NCI-H2227 treated with DMSO at 0.1 percent for 48 hours (cell line): ENCODE measurements at regions not wholly inside any gene's neighbourhood (a gene's known extent, or its start where the extent isn't known, plus 50 kb on each side); places are given as distances from the start of the nearest gene placed in this dataset.
"Not testable (repeated sequence)": the region's sequence is repeated elsewhere in the genome, so short reads cannot be mapped to it uniquely, and the experiment has no call there.

Source experiments
- DNase-seq: peaks from one replicate; lab custom pipeline; 2025; lab: John Stamatoyannopoulos, UW

DNA sequence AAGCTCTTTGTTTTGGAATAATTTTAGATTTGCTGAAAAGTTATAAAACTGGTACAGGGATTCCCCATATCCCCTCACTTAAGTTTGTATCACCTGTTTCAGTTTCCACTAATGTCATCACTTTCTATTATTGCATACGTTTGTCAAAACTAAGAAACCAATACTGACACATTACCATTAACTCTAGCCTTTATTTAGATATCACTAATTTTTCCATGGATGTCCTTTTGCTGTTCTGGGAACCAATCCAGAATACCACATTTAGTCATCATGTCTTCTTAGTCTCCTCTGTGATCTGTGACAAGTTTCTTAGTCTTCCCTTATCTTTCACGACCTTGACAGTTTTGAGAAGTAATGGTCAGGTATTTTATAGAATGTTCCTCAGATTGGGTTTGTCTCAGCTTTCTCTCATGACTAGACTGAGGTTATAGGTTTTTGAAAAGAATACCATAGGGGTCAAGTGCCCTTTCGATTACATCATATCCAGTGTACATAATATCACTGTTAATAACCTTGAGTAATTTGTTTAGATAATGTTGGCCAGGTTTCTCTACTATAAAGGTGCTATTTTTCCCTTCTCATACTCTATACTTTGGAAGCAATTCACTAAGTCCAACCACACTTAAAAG lies 51.9 kb upstream of the NMUR2 start:
- no peak for DNase-seq

GRCh38 chr5:152462021-152462721 lies 57.1 kb upstream of the NMUR2 start:
- no peak for DNase-seq

- no peak for DNase-seq
Measured at GRCh38 chr5:152464048-152464447, 59.0 kb upstream of the NMUR2 start.

GRCh38 chr5:152465140-152465539 lies 60.1 kb upstream of the NMUR2 start:
- no peak for DNase-seq

- DNase-seq = no peak
Measured at GRCh38 chr5:152466085-152466745, 61.1 kb upstream of the NMUR2 start.

DNA sequence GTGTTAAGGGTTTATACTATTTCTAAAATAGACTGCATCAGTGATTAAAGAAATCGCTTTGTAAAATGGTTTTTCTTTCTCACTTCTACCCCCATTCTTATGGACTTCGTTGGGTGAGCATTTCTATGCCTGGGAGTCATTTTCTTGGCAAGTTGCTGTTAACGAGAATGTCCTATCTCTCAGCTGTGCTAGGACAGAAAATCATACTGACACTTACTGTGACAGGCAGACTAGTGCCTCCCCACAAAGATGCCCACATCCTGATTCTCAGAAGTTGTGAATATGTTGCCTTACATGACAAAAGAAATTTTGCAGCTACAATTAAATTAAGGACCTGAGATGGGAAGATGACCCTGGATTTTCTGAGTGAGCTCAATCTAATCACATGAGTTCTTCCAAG lies 65.1 kb upstream of the NMUR2 start:
- DNase-seq = no peak

DNA sequence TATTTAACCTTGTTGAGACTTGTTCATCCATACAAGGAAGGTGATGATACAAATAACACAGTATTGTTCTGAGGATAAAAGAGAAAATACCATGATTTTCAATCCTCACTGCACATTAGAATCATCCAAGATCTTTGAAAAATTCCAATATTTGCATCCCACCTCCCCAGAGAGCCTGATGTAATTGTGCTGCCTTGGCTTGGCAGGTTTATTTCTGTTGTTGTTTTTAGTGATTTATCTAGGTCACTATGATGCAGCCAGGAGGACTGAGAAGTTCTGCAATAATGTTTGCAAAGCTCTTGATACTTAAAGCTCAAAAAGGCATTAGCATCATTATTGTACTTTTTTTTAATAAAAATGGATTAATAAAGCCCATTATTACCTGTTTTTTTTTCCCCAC lies 67.0 kb upstream of the NMUR2 start:
- no peak for DNase-seq

DNA sequence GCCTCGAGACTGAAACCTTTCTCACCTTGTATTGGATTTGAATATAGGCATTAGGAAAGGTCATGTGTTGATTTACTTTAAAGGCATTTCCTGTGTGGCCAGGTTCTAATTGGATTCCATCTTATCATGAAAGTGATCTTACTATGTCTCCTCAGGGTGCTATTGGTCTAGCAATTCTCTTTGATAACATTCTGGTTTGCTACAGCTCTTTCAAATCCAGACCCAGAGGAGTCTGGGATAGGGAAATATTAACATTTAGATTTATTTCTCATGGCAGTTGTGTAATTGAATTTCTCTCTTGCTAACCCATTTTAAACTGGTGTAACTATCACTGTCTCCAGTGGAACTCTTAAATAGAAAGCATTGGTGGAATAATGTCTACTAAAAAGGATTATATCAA lies 69.9 kb upstream of the NMUR2 start:
- no peak for DNase-seq

- no peak for DNase-seq
Measured at GRCh38 chr5:152477536-152477935, 72.5 kb upstream of the NMUR2 start.

- not testable (repeated sequence) for DNase-seq
Measured at GRCh38 chr5:152479866-152480265, 74.8 kb upstream of the NMUR2 start.

DNA sequence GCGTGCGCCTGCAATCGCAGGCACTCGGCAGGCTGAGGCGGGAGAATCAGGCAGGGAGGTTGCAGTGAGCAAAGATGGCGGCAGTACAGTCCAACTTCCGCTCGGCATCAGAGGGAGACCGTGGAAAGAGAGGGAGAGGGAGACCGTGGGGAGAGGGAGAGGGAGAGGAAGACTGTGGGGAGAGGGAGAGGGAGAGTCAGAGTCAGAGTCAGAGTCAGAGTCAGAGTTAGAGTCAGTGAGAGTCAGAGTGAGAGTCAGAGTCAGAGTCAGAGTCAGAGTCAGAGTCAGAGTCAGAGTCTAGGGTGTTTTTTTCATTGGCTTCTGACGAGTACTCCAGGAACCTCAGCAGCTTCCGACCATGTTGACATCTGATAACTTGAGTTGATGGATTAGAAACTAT lies 75.6 kb upstream of the NMUR2 start:
- DNase-seq = not testable (repeated sequence)

DNA sequence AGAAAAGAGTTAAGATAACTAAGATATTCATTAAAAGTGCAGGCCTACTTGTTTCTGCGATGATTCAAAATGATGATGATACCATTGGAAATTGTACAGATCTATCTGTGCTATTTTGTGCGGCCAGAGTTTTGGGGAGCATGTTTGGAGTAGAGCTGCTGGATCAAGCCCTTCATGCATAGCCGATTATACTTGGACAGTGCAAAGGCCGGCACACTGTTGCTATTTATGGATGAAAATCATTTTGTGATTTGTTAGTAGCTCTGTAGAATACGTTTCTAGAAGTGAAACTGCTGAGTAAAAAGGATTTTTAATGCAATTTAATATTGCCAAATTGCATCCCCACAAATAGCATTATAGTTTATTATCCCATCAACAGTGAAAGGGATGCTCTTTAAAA lies 82.1 kb upstream of the NMUR2 start:
- no peak for DNase-seq

GRCh38 chr5:152488869-152489268 lies 83.8 kb upstream of the NMUR2 start:
- DNase-seq = no peak

DNA sequence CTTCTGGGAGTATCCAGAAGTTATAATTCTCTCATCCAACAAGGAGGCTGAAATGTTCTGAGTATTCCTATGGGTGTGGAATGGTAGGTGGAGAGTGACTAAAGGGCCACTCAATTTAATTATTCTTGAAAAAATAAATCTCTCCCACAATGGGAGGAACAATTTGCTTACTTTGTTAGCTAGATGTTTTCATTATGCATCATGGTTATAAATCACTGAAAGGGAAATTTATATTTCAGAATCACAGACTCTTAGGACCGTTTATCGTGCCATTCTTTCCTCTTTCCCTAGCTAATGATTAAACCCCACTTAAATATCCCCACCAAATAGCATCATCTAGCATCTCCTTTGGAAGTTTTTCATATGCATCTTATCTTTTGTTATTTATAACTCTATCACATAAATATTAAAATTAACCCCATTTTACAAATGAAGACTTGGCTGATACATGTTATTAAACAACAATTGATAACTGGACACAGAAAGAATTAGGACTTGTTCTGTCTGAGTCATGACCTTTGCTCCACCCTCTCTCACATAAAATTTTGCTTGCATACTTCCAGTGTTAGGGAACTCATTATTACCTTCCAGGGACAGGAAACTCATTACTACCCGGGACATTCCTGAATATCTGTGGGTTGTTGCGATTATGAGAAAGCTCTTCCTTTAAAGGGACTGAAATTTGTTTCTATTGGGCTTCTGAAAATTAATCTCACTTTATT lies 94.9 kb upstream of the NMUR2 start:
- DNase-seq = no peak

- DNase-seq = no peak
Measured at GRCh38 chr5:152501294-152501693, 96.2 kb upstream of the NMUR2 start.

DNA sequence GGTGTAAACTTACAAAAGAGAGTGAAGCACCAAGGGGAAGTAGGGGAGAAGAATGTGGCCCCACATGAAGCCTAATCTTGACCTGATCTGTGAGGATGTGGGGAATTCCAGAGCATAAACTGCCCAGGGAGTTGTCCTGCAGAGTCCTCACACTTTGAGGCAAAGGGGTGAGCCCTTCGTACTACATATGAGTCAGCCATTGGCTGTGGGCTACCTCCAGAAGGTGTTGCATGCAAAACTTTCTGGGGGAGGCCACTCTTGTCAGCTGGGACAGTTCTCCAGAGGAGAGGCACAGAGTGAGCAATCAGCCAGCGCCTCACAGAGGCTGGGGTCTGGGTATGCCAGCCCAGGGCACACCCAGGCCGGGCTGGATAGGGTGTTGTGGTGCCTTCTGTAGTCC lies 98.1 kb upstream of the NMUR2 start:
- DNase-seq = no peak

DNA sequence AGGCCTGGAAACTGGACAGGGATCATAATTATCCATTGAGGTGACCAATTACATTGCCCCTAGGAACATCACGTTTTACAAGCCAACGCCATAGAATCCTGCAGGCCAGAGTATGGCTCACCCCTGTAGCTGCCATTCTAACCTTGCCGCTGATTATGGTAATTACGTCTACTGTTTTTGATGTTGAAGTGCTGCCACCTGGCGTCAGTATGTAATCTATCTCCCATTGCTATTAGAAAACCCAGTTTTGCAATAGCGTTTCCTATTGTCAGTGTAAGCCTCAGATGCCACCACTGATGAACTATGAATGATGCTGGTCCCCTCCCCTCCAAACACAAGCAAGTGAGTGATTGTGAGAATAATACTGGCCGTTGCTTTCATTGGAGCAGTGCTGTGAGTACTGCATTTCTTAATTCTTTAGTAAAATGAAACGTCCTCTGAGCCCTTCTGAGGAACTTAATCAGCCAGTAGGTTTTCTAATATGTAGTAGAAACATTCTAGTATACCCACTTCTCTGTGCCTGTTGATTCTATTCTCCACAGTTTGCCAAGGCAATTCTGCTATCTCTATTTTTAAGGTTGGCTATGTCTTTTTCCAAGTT lies 100.5 kb upstream of the NMUR2 start:
- DNase-seq = peak; percentile 41

DNA sequence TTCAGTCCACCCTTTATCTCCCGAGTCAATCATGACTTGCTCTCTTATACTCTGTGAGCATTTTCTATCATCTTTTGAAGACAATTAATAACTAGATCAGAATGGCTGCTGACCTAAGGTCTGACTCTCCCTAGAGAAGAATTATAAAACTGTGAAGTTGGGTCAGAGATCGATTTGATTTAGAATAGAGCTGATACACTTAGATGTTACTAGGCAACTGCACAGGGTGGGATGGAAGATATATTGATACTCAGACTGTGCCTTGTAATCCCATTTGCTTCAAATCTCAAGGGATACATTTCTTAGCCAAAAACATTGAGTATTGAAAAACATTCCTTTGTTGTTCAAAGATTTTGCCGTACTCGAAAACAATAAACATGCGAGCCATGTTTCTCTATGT lies 106.0 kb upstream of the NMUR2 start:
- no peak for DNase-seq

- peak; percentile 75 for DNase-seq
Measured at GRCh38 chr5:152511531-152512132, 106.6 kb upstream of the NMUR2 start.

DNA sequence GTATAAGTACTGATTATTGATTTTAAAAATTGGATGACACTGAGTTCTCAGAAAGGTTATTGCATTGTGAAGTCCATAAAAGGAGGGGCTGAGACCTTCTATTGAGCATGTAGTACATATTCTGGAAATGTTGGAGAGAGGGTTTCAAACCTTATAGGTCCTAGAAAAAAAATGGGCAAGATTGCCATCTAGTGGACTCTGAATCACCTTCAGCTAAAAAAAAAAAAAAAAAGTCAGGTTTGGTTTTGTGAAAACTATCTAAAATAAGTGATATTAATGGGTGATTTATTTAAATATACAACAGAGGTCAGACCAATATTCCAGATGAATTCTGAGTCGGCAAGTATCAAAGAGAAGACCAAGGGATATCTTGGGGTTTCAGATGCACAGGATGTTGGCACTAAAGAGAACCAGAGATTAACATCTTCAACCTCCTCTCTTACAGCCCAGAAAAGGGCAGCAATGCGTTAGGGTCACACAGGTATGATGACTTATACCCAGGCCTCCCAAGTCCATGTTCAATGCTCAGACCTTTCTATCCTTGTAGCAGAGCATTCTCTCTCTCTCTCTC lies 109.8 kb upstream of the NMUR2 start:
- DNase-seq = peak; percentile 37

GRCh38 chr5:152523964-152524363 lies 118.9 kb upstream of the NMUR2 start:
- no peak for DNase-seq
